ENCODE measurements at regions not wholly inside any gene's neighbourhood (a gene's known extent, or its start where the extent isn't known, plus 50 kb on each side); places are given as distances from the start of the nearest gene placed in this dataset.

GRCh38 chr4:182179751-182180150 lies 63.5 kb upstream of the TENM3 start:
- TF ChIP-seq CTCF (IDR thresholded peaks at IDR 0.05; ENCODE audit: low read depth, low read length): no peak
- H3K27ac ChIP-seq: no peak overlapping the region
- no peaks in the 10 kb centered on the region for H3K36me3 ChIP-seq
- no peaks in the 10 kb centered on the region for H3K9me3 ChIP-seq (ENCODE audit: severe bottlenecking)
- H3K27me3 ChIP-seq (ENCODE audit: insufficient read depth, low read depth, severe bottlenecking): no peaks in the 10 kb centered on the region
- no peak overlapping the region for H3K4me3 ChIP-seq (ENCODE audit: low read depth, low read length)
- no peak for DNase-seq

- no peak for DNase-seq
- no peak overlapping the region for H3K27ac ChIP-seq
- no peak for TF ChIP-seq CTCF (IDR thresholded peaks at IDR 0.05; ENCODE audit: low read depth, low read length)
- no peaks in the 10 kb centered on the region for H3K9me3 ChIP-seq (ENCODE audit: severe bottlenecking)
- H3K36me3 ChIP-seq: no peaks in the 10 kb centered on the region
- no peaks in the 10 kb centered on the region for H3K27me3 ChIP-seq (ENCODE audit: insufficient read depth, low read depth, severe bottlenecking)
- no peak overlapping the region for H3K4me3 ChIP-seq (ENCODE audit: low read depth, low read length)
Observed at GRCh38 chr4:182185491-182185890, 57.7 kb upstream of the TENM3 start.

- no peak overlapping the region for H3K27ac ChIP-seq
- H3K27me3 ChIP-seq (ENCODE audit: insufficient read depth, low read depth, severe bottlenecking): no peaks in the 10 kb centered on the region
- no peak for TF ChIP-seq CTCF (IDR thresholded peaks at IDR 0.05; ENCODE audit: low read depth, low read length)
- no peak overlapping the region for H3K4me3 ChIP-seq (ENCODE audit: low read depth, low read length)
- H3K9me3 ChIP-seq (ENCODE audit: severe bottlenecking): no peaks in the 10 kb centered on the region
- H3K36me3 ChIP-seq: no peaks in the 10 kb centered on the region
- DNase-seq: no peak
Observed at GRCh38 chr4:182187674-182188073, 55.5 kb upstream of the TENM3 start.

GRCh38 chr4:182188622-182189021 lies 54.6 kb upstream of the TENM3 start:
- Histone ChIP-seq H3K36me3 (no peaks in the 10 kb centered on the region), H3K4me3 (ENCODE audit: low read depth, low read length) (no peak overlapping the region), H3K9me3 (ENCODE audit: severe bottlenecking) (no peaks in the 10 kb centered on the region), H3K27ac (no peak overlapping the region), H3K27me3 (ENCODE audit: insufficient read depth, low read depth, severe bottlenecking) (no peaks in the 10 kb centered on the region)
- no peak for TF ChIP-seq CTCF (IDR thresholded peaks at IDR 0.05; ENCODE audit: low read depth, low read length)
- DNase-seq: no peak

GRCh38 chr4:182189103-182189878 lies 53.9 kb upstream of the TENM3 start:
- DNase-seq: no peak
- H3K4me3 ChIP-seq (ENCODE audit: low read depth, low read length): no peak overlapping the region
- H3K27me3 ChIP-seq (ENCODE audit: insufficient read depth, low read depth, severe bottlenecking): no peaks in the 10 kb centered on the region
- no peak overlapping the region for H3K27ac ChIP-seq
- TF ChIP-seq CTCF (IDR thresholded peaks at IDR 0.05; ENCODE audit: low read depth, low read length): no peak
- no peaks in the 10 kb centered on the region for H3K36me3 ChIP-seq
- H3K9me3 ChIP-seq (ENCODE audit: severe bottlenecking): no peaks in the 10 kb centered on the region

- Histone ChIP-seq H3K9me3 (ENCODE audit: severe bottlenecking) (no peaks in the 10 kb centered on the region), H3K4me3 (ENCODE audit: low read depth, low read length) (no peak overlapping the region), H3K36me3 (no peaks in the 10 kb centered on the region), H3K27me3 (ENCODE audit: insufficient read depth, low read depth, severe bottlenecking) (no peaks in the 10 kb centered on the region), H3K27ac (no peak overlapping the region)
- DNase-seq: peak; percentile 32
- TF ChIP-seq CTCF (IDR thresholded peaks at IDR 0.05; ENCODE audit: low read depth, low read length): no peak
Observed at GRCh38 chr4:182190306-182190705, 52.9 kb upstream of the TENM3 start.
